ENCODE measurements at regions not wholly inside any gene's neighbourhood (a gene's known extent, or its start where the extent isn't known, plus 50 kb on each side); places are given as distances from the start of the nearest gene placed in this dataset.

DNA sequence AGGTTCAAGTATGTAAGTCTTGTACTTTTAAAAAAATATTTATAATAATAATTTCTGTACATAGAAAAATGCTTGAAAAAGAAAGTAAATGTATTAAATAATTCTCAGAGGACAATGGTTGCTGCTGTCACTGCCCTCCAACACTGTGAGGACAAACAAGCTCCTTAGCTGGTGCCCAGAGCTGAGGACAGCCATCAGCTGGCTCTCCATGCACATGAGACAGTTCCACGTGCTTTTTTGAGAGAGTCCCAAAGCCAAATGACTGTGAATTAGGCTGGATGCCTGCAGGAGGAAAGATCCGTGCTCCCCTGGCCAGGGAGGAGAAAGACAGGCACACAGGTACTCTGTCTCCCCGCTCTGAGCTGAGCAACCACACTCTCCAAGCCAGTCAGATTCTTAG lies 115.5 kb upstream of the IRX5 start:
- Histone ChIP-seq H3K36me3 (no peaks in the 10 kb centered on the region), H3K9me3 (no peaks in the 10 kb centered on the region), H3K4me1 (no peaks in the 10 kb centered on the region), H3K27me3 (peaks cover 0 to 3% of the 10 kb centered on the region in 2 donors), H3K4me3 (no peak overlapping the region), H3K27ac (no peak overlapping the region)
- no peak for DNase-seq
- intact Hi-C loops (cut with DNase I; ENCODE audit: low total_unique reads), result no loop called here
- TF ChIP-seq POLR2A (IDR thresholded peaks at IDR 0.05), result no peak
- TF ChIP-seq, protein P1, sequence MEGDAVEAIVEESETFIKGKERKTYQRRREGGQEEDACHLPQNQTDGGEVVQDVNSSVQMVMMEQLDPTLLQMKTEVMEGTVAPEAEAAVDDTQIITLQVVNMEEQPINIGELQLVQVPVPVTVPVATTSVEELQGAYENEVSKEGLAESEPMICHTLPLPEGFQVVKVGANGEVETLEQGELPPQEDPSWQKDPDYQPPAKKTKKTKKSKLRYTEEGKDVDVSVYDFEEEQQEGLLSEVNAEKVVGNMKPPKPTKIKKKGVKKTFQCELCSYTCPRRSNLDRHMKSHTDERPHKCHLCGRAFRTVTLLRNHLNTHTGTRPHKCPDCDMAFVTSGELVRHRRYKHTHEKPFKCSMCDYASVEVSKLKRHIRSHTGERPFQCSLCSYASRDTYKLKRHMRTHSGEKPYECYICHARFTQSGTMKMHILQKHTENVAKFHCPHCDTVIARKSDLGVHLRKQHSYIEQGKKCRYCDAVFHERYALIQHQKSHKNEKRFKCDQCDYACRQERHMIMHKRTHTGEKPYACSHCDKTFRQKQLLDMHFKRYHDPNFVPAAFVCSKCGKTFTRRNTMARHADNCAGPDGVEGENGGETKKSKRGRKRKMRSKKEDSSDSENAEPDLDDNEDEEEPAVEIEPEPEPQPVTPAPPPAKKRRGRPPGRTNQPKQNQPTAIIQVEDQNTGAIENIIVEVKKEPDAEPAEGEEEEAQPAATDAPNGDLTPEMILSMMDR (IDR thresholded peaks at IDR 0.05), result no peak

DNA sequence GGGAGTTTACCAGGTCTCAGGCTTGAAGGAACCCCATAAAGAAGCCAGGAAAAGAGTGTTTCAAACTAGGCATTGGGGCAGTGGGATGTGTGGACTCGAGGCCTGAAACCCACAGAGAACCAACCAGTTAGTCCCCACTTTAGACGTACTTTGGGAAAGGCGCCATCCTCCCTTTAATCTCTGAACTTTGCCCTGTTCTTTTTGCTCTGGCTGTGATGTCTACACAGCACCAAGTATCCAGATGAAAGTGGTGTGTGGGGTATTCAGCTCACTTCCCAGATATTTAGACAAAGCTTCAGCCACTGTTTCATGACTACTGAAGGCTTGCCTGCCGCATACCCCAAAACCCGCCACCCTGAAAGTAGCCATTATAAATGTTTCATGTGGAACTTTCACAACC lies 116.9 kb upstream of the IRX5 start:
- Histone ChIP-seq H3K27me3 (peaks cover 0 to 3% of the 10 kb centered on the region in 2 donors), H3K27ac (no peak overlapping the region), H3K4me1 (no peaks in the 10 kb centered on the region), H3K9me3 (no peaks in the 10 kb centered on the region), H3K4me3 (no peak overlapping the region), H3K36me3 (no peaks in the 10 kb centered on the region)
- intact Hi-C loops (cut with DNase I; ENCODE audit: low total_unique reads), result no loop called here
- DNase-seq, result no peak
- TF ChIP-seq, protein P1 (IDR thresholded peaks at IDR 0.05), result no peak
- TF ChIP-seq POLR2A (IDR thresholded peaks at IDR 0.05), result no peak

DNA sequence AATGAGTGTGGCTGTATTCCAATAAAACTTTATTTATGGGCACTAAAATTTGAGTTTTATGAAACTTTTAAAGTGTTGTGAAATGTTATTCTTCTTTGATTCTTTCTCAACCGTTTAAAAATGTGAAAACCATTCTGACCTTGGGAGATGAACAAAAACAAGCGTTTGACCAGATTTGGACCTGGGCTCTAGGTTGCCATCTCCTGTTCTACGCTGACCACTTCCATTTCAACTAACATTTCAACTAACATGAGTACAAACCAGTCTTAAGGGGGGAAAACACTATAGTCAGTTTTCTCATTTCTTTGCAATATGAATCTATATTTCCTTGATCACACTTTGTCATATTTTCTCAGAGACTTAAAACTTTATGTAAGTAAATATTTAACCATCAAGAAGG lies 118.4 kb upstream of the IRX5 start:
- TF ChIP-seq, protein P1 (IDR thresholded peaks at IDR 0.05), result no peak
- no peak for TF ChIP-seq POLR2A (IDR thresholded peaks at IDR 0.05)
- DNase-seq, result no peak
- Histone ChIP-seq H3K27ac (no peak overlapping the region), H3K36me3 (no peaks in the 10 kb centered on the region), H3K4me1 (no peaks in the 10 kb centered on the region), H3K9me3 (no peaks in the 10 kb centered on the region), H3K4me3 (no peak overlapping the region), H3K27me3 (no peaks in the 10 kb centered on the region)
- intact Hi-C loops (cut with DNase I; ENCODE audit: low total_unique reads), result no loop called here

DNA sequence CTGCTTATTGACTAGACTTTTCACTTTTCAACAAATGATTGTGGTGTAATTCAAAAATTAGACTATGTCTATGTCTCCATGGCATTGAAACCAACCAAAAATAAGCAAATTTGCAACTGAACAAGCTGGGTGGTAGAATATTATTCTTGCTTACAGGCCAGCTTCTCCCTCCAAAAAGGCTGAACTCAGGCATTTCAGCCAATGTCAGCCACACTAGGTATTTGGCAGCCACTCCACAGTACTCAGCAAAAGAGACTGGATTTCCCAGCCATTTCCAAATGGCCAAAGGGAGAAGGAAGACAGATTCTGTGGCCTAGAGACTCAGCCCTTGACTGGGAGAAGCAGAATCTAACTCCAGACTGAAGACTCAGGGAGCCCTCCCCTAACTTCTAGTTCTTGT lies 121.8 kb upstream of the IRX5 start:
- no peaks in the 10 kb centered on the region for H3K9me3 ChIP-seq
- H3K4me1 ChIP-seq, result no peaks in the 10 kb centered on the region
- H3K27ac ChIP-seq, result no peak overlapping the region
- intact Hi-C loops (cut with DNase I; ENCODE audit: low total_unique reads), result no loop called here
- no peaks in the 10 kb centered on the region for H3K36me3 ChIP-seq
- DNase-seq, result no peak
- H3K4me3 ChIP-seq, result no peak overlapping the region
- TF ChIP-seq, protein P1 (IDR thresholded peaks at IDR 0.05), result no peak
- TF ChIP-seq POLR2A (IDR thresholded peaks at IDR 0.05), result no peak
- no peaks in the 10 kb centered on the region for H3K27me3 ChIP-seq

DNA sequence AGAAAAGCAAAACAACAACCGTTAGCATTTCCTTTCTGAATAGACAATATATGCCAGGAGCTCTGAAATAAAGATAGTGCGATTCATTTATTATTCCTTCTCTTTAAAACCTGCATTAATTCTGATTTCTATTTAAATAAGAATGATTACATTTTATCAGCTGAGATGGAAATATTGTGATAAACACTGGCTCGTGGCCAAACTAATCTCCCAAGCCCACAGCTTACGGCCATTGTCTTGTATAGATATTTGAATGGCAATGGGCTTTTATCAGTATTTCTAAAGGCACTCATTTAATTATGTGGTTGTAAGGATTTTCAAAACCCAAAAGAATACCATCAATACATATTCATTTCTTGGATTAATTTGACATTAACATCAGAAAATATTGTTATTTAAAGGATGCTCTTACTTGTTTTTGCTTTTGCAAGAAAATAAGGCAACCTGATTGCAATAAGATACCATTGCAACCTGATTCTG lies 123.7 kb upstream of the IRX5 start:
- Histone ChIP-seq H3K9me3 (no peaks in the 10 kb centered on the region), H3K27ac (no peak overlapping the region), H3K27me3 (no peaks in the 10 kb centered on the region), H3K4me3 (no peak overlapping the region), H3K4me1 (no peaks in the 10 kb centered on the region), H3K36me3 (no peaks in the 10 kb centered on the region)
- TF ChIP-seq, protein P1 (IDR thresholded peaks at IDR 0.05), result no peak
- no peak for TF ChIP-seq POLR2A (IDR thresholded peaks at IDR 0.05)
- intact Hi-C loops (cut with DNase I; ENCODE audit: low total_unique reads), result no loop called here
- no peak for DNase-seq
